ENCODE measurements at regions not wholly inside any gene's neighbourhood (a gene's known extent, or its start where the extent isn't known, plus 50 kb on each side); places are given as distances from the start of the nearest gene placed in this dataset.

- no peak overlapping the region for H3K27ac Mint-ChIP-seq
- H3K4me1 Mint-ChIP-seq (ENCODE audit: low read depth) = peaks cover 4% of the 10 kb centered on the region
- H3K4me3 Mint-ChIP-seq = no peak overlapping the region
- DNase-seq (peak in 1 of 14 experiments; percentile 4), ATAC-seq (ENCODE audit: poor library complexity) (no peak)
- peaks cover 25% of the 10 kb centered on the region for H3K4me1 ChIP-seq (ENCODE audit: insufficient read depth, low read length)
- no peaks in the 10 kb centered on the region for H3K36me3 Mint-ChIP-seq (ENCODE audit: low read depth)
- H3K27me3 Mint-ChIP-seq = peaks cover 5% of the 10 kb centered on the region
- H3K36me3 ChIP-seq (ENCODE audit: insufficient read depth, low read length) = no peaks in the 10 kb centered on the region
- H3K9me3 ChIP-seq (ENCODE audit: control insufficient read depth in 1 of 2, insufficient read depth in 1 of 2, low read length in 2 of 2) = peaks cover 0 to 4% of the 10 kb centered on the region in 2 experiments
- no peaks in the 10 kb centered on the region for H3K9me3 Mint-ChIP-seq
- H3K4me3 ChIP-seq (ENCODE audit: low read length) = no peak overlapping the region
- intact Hi-C loops (cut with DNase I, micrococcal nuclease) = no loop called here
- TF ChIP-seq, protein P1, sequence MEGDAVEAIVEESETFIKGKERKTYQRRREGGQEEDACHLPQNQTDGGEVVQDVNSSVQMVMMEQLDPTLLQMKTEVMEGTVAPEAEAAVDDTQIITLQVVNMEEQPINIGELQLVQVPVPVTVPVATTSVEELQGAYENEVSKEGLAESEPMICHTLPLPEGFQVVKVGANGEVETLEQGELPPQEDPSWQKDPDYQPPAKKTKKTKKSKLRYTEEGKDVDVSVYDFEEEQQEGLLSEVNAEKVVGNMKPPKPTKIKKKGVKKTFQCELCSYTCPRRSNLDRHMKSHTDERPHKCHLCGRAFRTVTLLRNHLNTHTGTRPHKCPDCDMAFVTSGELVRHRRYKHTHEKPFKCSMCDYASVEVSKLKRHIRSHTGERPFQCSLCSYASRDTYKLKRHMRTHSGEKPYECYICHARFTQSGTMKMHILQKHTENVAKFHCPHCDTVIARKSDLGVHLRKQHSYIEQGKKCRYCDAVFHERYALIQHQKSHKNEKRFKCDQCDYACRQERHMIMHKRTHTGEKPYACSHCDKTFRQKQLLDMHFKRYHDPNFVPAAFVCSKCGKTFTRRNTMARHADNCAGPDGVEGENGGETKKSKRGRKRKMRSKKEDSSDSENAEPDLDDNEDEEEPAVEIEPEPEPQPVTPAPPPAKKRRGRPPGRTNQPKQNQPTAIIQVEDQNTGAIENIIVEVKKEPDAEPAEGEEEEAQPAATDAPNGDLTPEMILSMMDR (IDR thresholded peaks at IDR 0.05) = no peak
- H3K27ac ChIP-seq (ENCODE audit: low read depth in 1 of 2, low read length in 2 of 2) = no peak overlapping the region
- ChIA-PET POLR2A (interaction anchor here (0.7 kb wide), 1 partner anchor 11 kb away, joined by 3 read pairs; no protein-coding TSS in a partner anchor), CTCF (no interaction called here)
- H3K27me3 ChIP-seq (ENCODE audit: control insufficient read depth in 1 of 2, insufficient read depth in 2 of 2, low read length in 2 of 2) = peaks cover 11 to 15% of the 10 kb centered on the region in 2 experiments
Measured at GRCh38 chr4:1569461-1570151, 114.5 kb downstream of the FAM53A start.

DNA sequence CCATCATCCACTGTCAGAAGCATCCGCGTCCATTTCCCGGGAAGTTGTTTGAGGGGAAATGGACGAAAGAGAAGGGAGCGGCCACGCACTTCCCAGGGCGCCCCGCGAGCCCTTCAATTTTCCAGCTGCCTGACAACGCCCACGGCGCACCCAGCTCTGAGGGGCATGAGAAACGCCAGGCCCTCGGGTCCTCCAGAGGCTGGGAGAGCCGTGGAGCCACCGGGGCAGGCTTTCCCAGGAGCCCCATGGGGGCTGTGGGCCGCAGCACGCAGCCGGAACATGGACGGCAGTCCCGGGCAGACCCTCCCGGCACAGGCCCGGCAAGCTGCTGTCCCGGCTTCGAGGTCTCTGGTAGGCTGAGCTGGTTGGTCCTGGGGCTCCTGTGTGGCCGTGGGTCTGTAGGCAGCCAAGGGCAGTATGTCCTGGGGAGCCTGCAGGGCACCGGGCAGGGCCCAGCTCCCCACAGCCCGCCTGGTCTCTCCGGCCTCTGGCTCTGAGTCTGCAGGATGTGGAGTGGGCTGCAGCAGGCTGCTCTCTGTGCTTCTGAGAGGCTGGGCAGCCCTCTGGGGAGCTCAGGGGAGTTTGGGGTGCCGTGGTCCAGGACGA lies 115.2 kb downstream of the FAM53A start:
- intact Hi-C loops (cut with DNase I, micrococcal nuclease) = no loop called here
- Histone ChIP-seq H3K9me3 (ENCODE audit: control insufficient read depth in 1 of 2, insufficient read depth in 1 of 2, low read length in 2 of 2) (peaks cover 0 to 4% of the 10 kb centered on the region in 2 experiments), H3K4me1 (ENCODE audit: insufficient read depth, low read length) (peaks cover 25% of the 10 kb centered on the region), H3K27ac (ENCODE audit: low read depth in 1 of 2, low read length in 2 of 2) (no peak overlapping the region), H3K27me3 (ENCODE audit: control insufficient read depth in 1 of 2, insufficient read depth in 2 of 2, low read length in 2 of 2) (peaks cover 11 to 16% of the 10 kb centered on the region in 2 experiments), H3K36me3 (ENCODE audit: insufficient read depth, low read length) (no peaks in the 10 kb centered on the region), H3K4me3 (ENCODE audit: low read length) (no peak overlapping the region)
- TF ChIP-seq, protein P1 (IDR thresholded peaks at IDR 0.05) = no peak
- ChIA-PET POLR2A (no interaction called here), CTCF (no interaction called here)
- Mint-ChIP-seq H3K9me3 (no peaks in the 10 kb centered on the region), H3K4me1 (ENCODE audit: low read depth) (peaks cover 4% of the 10 kb centered on the region), H3K36me3 (ENCODE audit: low read depth) (no peaks in the 10 kb centered on the region), H3K4me3 (no peak overlapping the region), H3K27me3 (peaks cover 8% of the 10 kb centered on the region), H3K27ac (no peak overlapping the region)
- DNase-seq (peak in 1 of 14 experiments; percentile 1), ATAC-seq (ENCODE audit: poor library complexity) (no peak)

DNA sequence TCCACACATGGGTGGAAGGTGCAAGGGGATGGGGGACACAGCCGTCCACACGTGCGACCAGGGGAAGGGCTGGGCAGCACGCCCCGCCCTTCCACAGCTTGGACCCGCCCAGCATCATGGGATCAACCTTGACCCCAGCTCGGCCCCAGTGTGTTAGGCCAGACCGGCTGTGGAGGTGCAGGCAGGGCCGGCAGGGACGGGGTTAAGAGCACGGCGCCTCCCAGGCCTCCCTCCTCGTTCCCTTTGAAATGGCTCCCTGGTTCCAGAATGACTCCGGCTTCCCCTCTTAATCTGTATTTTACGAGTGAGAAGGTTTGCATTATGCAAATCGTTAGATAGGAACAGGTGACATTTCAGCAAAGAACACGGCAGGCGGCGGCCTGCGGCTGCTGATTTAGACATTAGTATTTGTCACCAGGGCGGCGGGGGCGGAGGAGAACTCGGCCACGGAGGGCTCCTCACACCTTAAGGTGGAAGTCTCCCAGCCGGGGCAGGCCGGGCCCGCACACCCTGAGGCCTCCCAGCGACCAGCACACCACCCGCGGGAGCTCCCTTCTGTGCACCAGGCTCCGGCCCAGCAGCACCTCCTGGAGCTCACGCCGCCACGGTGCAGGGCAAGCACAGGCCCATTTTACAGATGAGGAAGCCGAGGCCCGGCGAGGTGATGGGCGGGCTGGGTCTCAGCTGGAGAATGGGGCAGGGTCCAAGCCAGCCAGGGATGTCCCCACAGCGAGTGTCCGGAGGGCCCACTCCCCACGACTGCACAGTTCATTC lies 116.1 kb downstream of the FAM53A start:
- ChIA-PET CTCF (no interaction called here), POLR2A (no interaction called here)
- peaks cover 11 to 20% of the 10 kb centered on the region in 2 experiments for H3K27me3 ChIP-seq (ENCODE audit: control insufficient read depth in 1 of 2, insufficient read depth in 2 of 2, low read length in 2 of 2)
- no peaks in the 10 kb centered on the region for H3K36me3 ChIP-seq (ENCODE audit: insufficient read depth, low read length)
- no peak overlapping the region for H3K4me3 ChIP-seq (ENCODE audit: low read length)
- Mint-ChIP-seq H3K9me3 (no peaks in the 10 kb centered on the region), H3K4me3 (no peak overlapping the region), H3K27ac (no peak overlapping the region), H3K27me3 (peaks cover 15% of the 10 kb centered on the region), H3K36me3 (ENCODE audit: low read depth) (no peaks in the 10 kb centered on the region), H3K4me1 (ENCODE audit: low read depth) (peaks cover 4% of the 10 kb centered on the region)
- DNase-seq = peak in 1 of 14 experiments; percentile 3
- TF ChIP-seq, protein P1 (IDR thresholded peaks at IDR 0.05) = no peak
- H3K9me3 ChIP-seq (ENCODE audit: control insufficient read depth in 1 of 2, insufficient read depth in 1 of 2, low read length in 2 of 2) = peaks cover 0 to 4% of the 10 kb centered on the region in 2 experiments
- intact Hi-C loops (cut with DNase I, micrococcal nuclease) = no loop called here
- H3K4me1 ChIP-seq (ENCODE audit: insufficient read depth, low read length) = peaks cover 25% of the 10 kb centered on the region
- no peak overlapping the region for H3K27ac ChIP-seq (ENCODE audit: low read depth in 1 of 2, low read length in 2 of 2)
- no peak for ATAC-seq (ENCODE audit: poor library complexity)

Data from CD4-positive, alpha-beta T cell (primary cell).